GM23338 (cell line): ENCODE measurements at regions not wholly inside any gene's neighbourhood (a gene's known extent, or its start where the extent isn't known, plus 50 kb on each side); places are given as distances from the start of the nearest gene placed in this dataset.

ENCODE experiments used
- ATAC-seq: fragments of 200-7000 bp; cut with Tn5 transposase; 3 replicates; pipeline ENCODE4 v1.9.1; 2020
- DNase-seq: peaks from one replicate; pipeline ENCODE4 v3.0.0-alpha.2; 2015; ENCODE audit warnings: low spot score
- H2AFZ ChIP-seq: fragments of 200-600 bp; sonication (generic); 2 replicates; pipeline ENCODE4 v1.8.0; 2016; ENCODE audit warnings: antibody characterized with exemption, mild to moderate bottlenecking, moderate library complexity
- H3F3A ChIP-seq: fragments of 200-600 bp; sonication (generic); replicated peaks from 2 replicates; pipeline ENCODE4 v1.8.0; 2017; ENCODE audit warnings: antibody characterized with exemption, mixed run types, low read depth
- H3K27ac ChIP-seq: fragments of 200-600 bp; sonication (generic); 2 replicates; pipeline ENCODE4 v1.6.1; 2016; ENCODE audit warnings: low read depth
- H3K27me3 ChIP-seq: fragments of 200-600 bp; sonication (generic); 2 replicates; pipeline ENCODE4 v1.8.0; 2016; ENCODE audit warnings: mild to moderate bottlenecking, mixed run types, moderate library complexity; ENCODE audit not compliant: insufficient read depth
- H3K36me3 ChIP-seq: fragments of 200-600 bp; sonication (generic); 2 replicates; pipeline ENCODE4 v1.8.0; 2016; ENCODE audit warnings: mild to moderate bottlenecking; ENCODE audit not compliant: insufficient read depth
- H3K4me1 ChIP-seq: fragments of 200-600 bp; sonication (generic); 2 replicates; pipeline ENCODE4 v1.8.0; 2016; ENCODE audit warnings: mild to moderate bottlenecking, moderate library complexity; ENCODE audit not compliant: insufficient read depth
- H3K4me2 ChIP-seq: fragments of 200-600 bp; sonication (generic); 2 replicates; pipeline ENCODE4 v1.7.1; 2017; ENCODE audit warnings: mixed run types
- H3K4me3 ChIP-seq: fragments of 200-600 bp; sonication (generic); 2 replicates; pipeline ENCODE4 v1.6.1; 2016; ENCODE audit warnings: mixed run types
- H3K79me2 ChIP-seq: fragments of 200-600 bp; sonication (generic); replicated peaks from 2 replicates; pipeline ENCODE4 v1.8.0; 2017; ENCODE audit warnings: mild to moderate bottlenecking; ENCODE audit not compliant: insufficient read depth
- H3K9me2 ChIP-seq: fragments of 200-600 bp; sonication (generic); 2 replicates; pipeline ENCODE4 v1.8.0; 2017; ENCODE audit not compliant: insufficient read depth
- H4K20me1 ChIP-seq: fragments of 200-600 bp; sonication (generic); replicated peaks from 2 replicates; pipeline ENCODE4 v1.8.0; 2017; ENCODE audit warnings: mild to moderate bottlenecking; ENCODE audit not compliant: insufficient read depth
- H3K27ac Mint-ChIP-seq: 2 replicates; pipeline ENCODE4 v1.8.0; 2020; ENCODE audit warnings: inconsistent platforms, mild to moderate bottlenecking, moderate library complexity, mixed read lengths
- H3K27me3 Mint-ChIP-seq: 3 replicates; pipeline ENCODE4 v1.8.0; 2022; ENCODE audit warnings: low read depth, mild to moderate bottlenecking, moderate library complexity, mixed read lengths, inconsistent platforms; ENCODE audit not compliant: insufficient read depth, poor library complexity
- H3K36me3 Mint-ChIP-seq: 3 replicates; pipeline ENCODE4 v1.8.0; 2021; ENCODE audit warnings: low read depth, mild to moderate bottlenecking, inconsistent platforms, moderate library complexity, mixed read lengths
- H3K4me1 Mint-ChIP-seq: 3 replicates; pipeline ENCODE4 v1.8.0; 2020; ENCODE audit warnings: mild to moderate bottlenecking, inconsistent platforms, mixed read lengths
- H3K4me3 Mint-ChIP-seq: 3 replicates; pipeline ENCODE4 v1.8.0; 2021; ENCODE audit warnings: moderate library complexity, mild to moderate bottlenecking, inconsistent platforms, mixed read lengths
- H3K9me3 Mint-ChIP-seq: 3 replicates; pipeline ENCODE4 v1.8.0; 2020; ENCODE audit warnings: moderate library complexity, mild to moderate bottlenecking, inconsistent platforms, mixed read lengths
- CREB1 ChIP-seq: fragments of 250-450 bp; sonication (Bioruptor Pico); IDR thresholded peaks from 2 replicates; pipeline ENCODE4 v1.5.0; 2020; ENCODE audit warnings: low read depth, mild to moderate bottlenecking, moderate library complexity
- EZH2 ChIP-seq: fragments of 200-600 bp; sonication (generic); IDR thresholded peaks from one replicate; pipeline ENCODE4 v1.8.0; 2017; ENCODE audit warnings: antibody characterized with exemption, mild to moderate bottlenecking, low read depth; ENCODE audit not compliant: unreplicated experiment
- EZH2phosphoT487 ChIP-seq: fragments of 200-600 bp; sonication (generic); IDR thresholded peaks from one replicate; pipeline ENCODE4 v1.8.1; 2018; ENCODE audit warnings: antibody characterized with exemption; ENCODE audit not compliant: unreplicated experiment
- NANOG ChIP-seq: IDR thresholded peaks from 2 replicates; pipeline ENCODE4 v1.6.1; 2016; ENCODE audit warnings: antibody characterized with exemption, borderline replicate concordance
- POLR2AphosphoS5 ChIP-seq: IDR thresholded peaks from 2 replicates; pipeline ENCODE4 v1.6.1; 2016; ENCODE audit warnings: antibody characterized with exemption, low read depth
- ZNF331 ChIP-seq: fragments of 250-450 bp; sonication (Bioruptor Pico); IDR thresholded peaks from 2 replicates; pipeline ENCODE4 v1.5.0; 2020; ENCODE audit warnings: low read depth, mild to moderate bottlenecking, moderate library complexity
- ZNF462 ChIP-seq: fragments of 250-450 bp; sonication (Bioruptor Pico); IDR thresholded peaks from 2 replicates; pipeline ENCODE4 v1.5.0; 2020; ENCODE audit warnings: mild to moderate bottlenecking, moderate library complexity
- TF ChIP-seq, protein P1 (sequence below): IDR thresholded peaks from 2 replicates; pipeline ENCODE4 v1.6.1; 2016; ENCODE audit warnings: antibody characterized with exemption
- TF ChIP-seq, protein P2 (sequence below), 2 experiments: fragments of 200-600 bp in 1 of 2; sonication (generic) in 1 of 2; conservative IDR thresholded peaks; 2 replicates each; pipeline versions ENCODE4 v1.5.1 to v1.6.1; 2016 to 2017; ENCODE audit warnings: antibody characterized with exemption in 2 of 2, low read depth in 2 of 2, mild to moderate bottlenecking in 2 of 2, moderate library complexity in 1 of 2
- TF ChIP-seq, protein P3 (sequence below): IDR thresholded peaks from one replicate; pipeline ENCODE4 v1.6.1; 2018; ENCODE audit warnings: antibody characterized with exemption; ENCODE audit not compliant: unreplicated experiment

- TF ChIP-seq EZH2phosphoT487, result no peak
- no peak for TF ChIP-seq NANOG
- no peak for TF ChIP-seq ZNF331
- TF ChIP-seq ZNF462 (CRISPR knock-in tag), result no peak
- no peak for TF ChIP-seq CREB1 (CRISPR knock-in tag)
- TF ChIP-seq, protein P1, sequence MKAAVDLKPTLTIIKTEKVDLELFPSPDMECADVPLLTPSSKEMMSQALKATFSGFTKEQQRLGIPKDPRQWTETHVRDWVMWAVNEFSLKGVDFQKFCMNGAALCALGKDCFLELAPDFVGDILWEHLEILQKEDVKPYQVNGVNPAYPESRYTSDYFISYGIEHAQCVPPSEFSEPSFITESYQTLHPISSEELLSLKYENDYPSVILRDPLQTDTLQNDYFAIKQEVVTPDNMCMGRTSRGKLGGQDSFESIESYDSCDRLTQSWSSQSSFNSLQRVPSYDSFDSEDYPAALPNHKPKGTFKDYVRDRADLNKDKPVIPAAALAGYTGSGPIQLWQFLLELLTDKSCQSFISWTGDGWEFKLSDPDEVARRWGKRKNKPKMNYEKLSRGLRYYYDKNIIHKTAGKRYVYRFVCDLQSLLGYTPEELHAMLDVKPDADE, result no peak
- TF ChIP-seq, protein P2, sequence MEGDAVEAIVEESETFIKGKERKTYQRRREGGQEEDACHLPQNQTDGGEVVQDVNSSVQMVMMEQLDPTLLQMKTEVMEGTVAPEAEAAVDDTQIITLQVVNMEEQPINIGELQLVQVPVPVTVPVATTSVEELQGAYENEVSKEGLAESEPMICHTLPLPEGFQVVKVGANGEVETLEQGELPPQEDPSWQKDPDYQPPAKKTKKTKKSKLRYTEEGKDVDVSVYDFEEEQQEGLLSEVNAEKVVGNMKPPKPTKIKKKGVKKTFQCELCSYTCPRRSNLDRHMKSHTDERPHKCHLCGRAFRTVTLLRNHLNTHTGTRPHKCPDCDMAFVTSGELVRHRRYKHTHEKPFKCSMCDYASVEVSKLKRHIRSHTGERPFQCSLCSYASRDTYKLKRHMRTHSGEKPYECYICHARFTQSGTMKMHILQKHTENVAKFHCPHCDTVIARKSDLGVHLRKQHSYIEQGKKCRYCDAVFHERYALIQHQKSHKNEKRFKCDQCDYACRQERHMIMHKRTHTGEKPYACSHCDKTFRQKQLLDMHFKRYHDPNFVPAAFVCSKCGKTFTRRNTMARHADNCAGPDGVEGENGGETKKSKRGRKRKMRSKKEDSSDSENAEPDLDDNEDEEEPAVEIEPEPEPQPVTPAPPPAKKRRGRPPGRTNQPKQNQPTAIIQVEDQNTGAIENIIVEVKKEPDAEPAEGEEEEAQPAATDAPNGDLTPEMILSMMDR (conservative IDR thresholded peaks at IDR 0.05; ENCODE audit: low read depth in 2 of 2), result no peak
- TF ChIP-seq POLR2AphosphoS5, result no peak
- TF ChIP-seq, protein P3, sequence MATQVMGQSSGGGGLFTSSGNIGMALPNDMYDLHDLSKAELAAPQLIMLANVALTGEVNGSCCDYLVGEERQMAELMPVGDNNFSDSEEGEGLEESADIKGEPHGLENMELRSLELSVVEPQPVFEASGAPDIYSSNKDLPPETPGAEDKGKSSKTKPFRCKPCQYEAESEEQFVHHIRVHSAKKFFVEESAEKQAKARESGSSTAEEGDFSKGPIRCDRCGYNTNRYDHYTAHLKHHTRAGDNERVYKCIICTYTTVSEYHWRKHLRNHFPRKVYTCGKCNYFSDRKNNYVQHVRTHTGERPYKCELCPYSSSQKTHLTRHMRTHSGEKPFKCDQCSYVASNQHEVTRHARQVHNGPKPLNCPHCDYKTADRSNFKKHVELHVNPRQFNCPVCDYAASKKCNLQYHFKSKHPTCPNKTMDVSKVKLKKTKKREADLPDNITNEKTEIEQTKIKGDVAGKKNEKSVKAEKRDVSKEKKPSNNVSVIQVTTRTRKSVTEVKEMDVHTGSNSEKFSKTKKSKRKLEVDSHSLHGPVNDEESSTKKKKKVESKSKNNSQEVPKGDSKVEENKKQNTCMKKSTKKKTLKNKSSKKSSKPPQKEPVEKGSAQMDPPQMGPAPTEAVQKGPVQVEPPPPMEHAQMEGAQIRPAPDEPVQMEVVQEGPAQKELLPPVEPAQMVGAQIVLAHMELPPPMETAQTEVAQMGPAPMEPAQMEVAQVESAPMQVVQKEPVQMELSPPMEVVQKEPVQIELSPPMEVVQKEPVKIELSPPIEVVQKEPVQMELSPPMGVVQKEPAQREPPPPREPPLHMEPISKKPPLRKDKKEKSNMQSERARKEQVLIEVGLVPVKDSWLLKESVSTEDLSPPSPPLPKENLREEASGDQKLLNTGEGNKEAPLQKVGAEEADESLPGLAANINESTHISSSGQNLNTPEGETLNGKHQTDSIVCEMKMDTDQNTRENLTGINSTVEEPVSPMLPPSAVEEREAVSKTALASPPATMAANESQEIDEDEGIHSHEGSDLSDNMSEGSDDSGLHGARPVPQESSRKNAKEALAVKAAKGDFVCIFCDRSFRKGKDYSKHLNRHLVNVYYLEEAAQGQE, result no peak
- no peak for TF ChIP-seq EZH2
- Mint-ChIP-seq H3K27ac (no peak overlapping the region), H3K4me1 (peaks cover 16% of the 10 kb centered on the region; the same call in 2 of the 3 replicates), H3K4me3 (no peak overlapping the region), H3K27me3 (peaks cover 2% of the 10 kb centered on the region), H3K9me3 (no peaks in the 10 kb centered on the region), H3K36me3 (no peaks in the 10 kb centered on the region)
- Histone ChIP-seq H3K27me3 (no peaks in the 10 kb centered on the region), H3K36me3 (no peaks in the 10 kb centered on the region; the same call in 1 of the 2 replicates), H3K27ac (no peak overlapping the region), H3K4me2 (no peak overlapping the region), H4K20me1 (no peaks in the 10 kb centered on the region), H2AFZ (no peak overlapping the region), H3K4me1 (peaks cover 16% of the 10 kb centered on the region), H3F3A (no peaks in the 10 kb centered on the region), H3K4me3 (no peak overlapping the region), H3K79me2 (no peaks in the 10 kb centered on the region), H3K9me2 (no peaks in the 10 kb centered on the region)
- ATAC-seq, result no peak
- DNase-seq, result no peak
Observed at GRCh38 chr20:22071841-22072240, 366.4 kb downstream of the PAX1 start.
